HG02642 (cell line): ENCODE measurements at regions not wholly inside any gene's neighbourhood (a gene's known extent, or its start where the extent isn't known, plus 50 kb on each side); places are given as distances from the start of the nearest gene placed in this dataset.

ENCODE experiments used
- ATAC-seq: cut with Tn5 transposase; IDR thresholded peaks from one replicate; pipeline ENCODE4 v1.9.1; 2021; ENCODE audit warnings: mild to moderate bottlenecking; ENCODE audit not compliant: unreplicated experiment, poor library complexity

DNA sequence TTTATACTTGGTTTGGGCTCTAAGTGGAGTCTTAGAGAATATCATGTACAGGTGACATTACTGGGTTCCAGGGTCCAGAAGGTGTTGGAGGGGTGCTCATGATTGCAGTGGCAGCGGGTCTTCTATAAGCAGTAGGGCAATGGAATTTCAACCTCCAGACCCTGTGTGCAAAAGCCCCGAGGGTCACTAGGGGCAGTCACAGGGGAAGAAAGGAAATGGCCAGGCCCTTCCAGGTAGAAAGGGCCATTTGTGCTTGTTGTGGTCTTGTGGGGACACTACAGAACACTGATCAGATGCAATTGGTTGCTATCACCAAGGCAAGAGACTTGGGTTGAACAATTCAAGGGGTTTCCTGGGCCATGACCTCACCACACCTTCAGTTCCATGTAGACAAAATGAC lies 283.4 kb downstream of the GADD45G start:
- ATAC-seq, result no peak

DNA sequence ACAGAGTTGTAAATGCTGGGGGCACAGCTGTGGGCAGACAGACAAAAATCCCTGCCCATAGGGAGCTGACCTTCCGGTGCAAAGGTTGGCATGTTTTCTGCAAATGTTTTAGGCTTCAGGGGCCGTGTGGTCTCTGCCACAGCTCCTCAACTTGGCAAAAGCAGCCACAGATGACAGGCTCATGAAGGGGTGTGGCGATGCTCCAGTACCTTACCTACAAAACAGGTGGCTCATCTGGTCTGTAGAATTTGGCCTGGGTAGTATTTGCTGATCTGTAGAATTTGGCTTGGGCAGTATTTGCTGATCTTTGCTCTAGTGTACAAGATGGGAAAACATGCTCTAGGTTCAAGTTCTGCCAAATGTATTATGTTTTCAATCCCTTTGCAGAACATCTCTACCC lies 283.9 kb downstream of the GADD45G start:
- ATAC-seq, result no peak

DNA sequence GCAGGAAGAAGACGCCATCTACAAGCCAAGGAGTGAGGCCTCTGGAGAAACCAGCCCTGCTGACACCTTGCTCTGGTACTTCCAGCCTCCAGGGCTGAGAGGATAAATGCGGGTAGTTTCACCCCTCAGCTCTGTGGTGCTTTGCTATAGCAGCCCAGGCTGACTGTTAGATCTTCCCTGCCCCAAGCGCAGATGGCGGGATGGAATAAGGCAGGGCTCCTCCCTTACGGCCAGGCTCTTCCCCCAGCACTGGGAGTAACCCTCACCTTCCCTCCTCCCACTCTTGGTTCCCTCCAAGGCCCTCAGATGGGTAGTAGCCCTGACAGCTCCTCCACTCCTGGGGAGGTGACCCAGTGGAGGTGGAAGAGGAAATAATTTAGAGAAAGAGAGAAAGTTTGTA lies 285.1 kb downstream of the GADD45G start:
- no peak for ATAC-seq

- ATAC-seq, result no peak
Measured at GRCh38 chr9:89890326-89890980, 285.6 kb downstream of the GADD45G start.

DNA sequence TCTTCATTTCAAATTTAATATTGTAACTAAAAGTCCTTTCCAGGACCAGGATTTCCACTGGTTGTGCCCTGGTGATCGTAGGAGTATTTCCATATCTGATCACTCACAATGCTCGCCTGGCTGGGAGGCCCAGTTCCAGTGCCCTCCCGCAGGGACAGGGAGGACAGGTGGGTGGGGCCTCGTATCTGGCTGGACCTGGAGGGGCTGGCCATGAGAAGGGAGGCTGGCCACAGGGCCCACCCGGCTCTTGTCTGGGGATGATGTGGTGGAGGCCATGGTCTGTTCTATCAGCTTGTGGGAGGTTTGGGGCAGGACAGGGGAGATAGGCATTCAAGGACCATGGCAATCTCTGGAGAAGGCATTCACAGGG lies 286.4 kb downstream of the GADD45G start:
- ATAC-seq, result no peak

GRCh38 chr9:89891591-89892304 lies 286.9 kb downstream of the GADD45G start:
- ATAC-seq, result no peak

GRCh38 chr9:89892920-89893319 lies 288.1 kb downstream of the GADD45G start:
- no peak for ATAC-seq

- no peak for ATAC-seq
Measured at GRCh38 chr9:89893886-89894285, 289.1 kb downstream of the GADD45G start.

- ATAC-seq, result no peak
Measured at GRCh38 chr9:89896806-89897340, 292.1 kb downstream of the GADD45G start.

DNA sequence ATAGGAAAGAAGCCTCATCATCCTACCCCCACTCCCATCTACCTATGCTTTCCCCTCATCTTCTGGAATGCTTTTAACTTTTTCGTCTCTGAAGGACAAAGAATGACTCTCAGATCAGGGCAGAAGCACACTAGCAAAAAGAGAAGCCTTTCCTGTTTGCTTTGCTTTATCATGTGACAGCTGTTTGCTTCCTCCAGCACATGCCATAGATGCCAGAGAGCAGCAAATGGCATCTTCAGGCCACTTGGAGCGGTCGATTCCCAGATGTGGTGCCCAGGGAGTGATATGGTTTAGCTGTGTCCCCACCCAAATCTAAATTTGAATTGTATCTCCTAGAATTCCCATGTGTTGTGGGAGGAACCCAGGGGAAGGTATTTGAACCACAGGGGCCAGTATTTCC lies 294.8 kb downstream of the GADD45G start:
- no peak for ATAC-seq

DNA sequence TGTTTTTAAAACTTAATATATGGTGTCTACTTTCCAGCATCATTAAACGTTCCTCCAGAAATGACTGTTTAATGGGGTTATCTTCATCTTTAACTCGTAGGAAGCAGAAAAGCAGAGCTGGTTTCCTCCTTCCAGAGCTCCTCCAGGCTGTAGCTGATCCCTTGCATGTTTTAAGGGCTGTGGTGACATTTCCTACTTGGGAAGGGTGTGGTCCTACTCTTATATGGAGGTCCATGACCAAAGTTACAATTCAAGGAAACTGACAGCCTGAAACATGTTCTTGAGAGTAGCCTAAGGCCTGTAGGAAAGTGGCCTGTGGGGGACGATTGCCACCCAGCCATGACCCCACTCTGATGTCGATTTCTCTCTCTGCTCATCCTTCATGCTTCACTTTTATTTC lies 297.1 kb downstream of the GADD45G start:
- no peak for ATAC-seq

GRCh38 chr9:89902450-89903140 lies 297.8 kb downstream of the GADD45G start:
- no peak for ATAC-seq

- no peak for ATAC-seq
Measured at GRCh38 chr9:89903141-89903475, 298.3 kb downstream of the GADD45G start.

DNA sequence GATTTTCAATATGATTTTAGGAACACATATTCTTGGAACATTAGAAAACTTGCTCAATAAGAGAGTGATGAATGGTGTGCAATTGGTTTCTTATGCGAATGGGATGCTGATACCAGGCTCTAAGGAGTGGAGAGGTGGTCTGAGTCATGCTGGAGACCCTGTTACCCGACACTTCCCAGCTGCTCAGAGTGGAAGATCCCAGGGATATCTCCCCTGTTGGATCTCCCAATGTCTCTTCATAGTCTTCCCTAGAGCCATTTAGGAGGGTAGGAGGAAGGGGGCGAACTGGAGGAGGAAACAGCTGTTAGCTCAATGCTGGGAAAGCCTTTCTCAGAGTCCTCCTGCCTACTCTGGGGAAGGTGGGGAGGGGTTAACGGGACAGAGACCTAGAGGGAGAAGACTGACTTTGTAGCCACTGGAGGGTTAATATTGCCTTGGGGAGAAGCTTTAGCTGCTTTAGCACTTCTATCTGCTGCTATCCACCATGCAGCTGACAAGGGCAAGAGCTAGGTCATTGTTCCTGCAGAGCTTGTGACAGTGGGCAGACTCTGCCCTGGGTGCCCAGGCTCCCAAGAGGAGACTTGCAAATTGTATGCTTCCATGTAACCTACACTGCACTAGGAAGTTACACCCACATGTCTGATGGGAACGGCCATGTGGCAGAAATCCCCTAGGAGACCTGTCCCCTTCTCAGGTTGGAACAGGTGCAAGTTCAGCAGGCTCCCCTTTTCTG lies 301.0 kb downstream of the GADD45G start:
- ATAC-seq, result no peak

- no peak for ATAC-seq
Measured at GRCh38 chr9:89911721-89912604, 307.2 kb downstream of the GADD45G start.

GRCh38 chr9:89912605-89912953 lies 307.8 kb downstream of the GADD45G start:
- ATAC-seq, result no peak

- ATAC-seq, result no peak
Measured at GRCh38 chr9:89915187-89915586, 310.4 kb downstream of the GADD45G start.

DNA sequence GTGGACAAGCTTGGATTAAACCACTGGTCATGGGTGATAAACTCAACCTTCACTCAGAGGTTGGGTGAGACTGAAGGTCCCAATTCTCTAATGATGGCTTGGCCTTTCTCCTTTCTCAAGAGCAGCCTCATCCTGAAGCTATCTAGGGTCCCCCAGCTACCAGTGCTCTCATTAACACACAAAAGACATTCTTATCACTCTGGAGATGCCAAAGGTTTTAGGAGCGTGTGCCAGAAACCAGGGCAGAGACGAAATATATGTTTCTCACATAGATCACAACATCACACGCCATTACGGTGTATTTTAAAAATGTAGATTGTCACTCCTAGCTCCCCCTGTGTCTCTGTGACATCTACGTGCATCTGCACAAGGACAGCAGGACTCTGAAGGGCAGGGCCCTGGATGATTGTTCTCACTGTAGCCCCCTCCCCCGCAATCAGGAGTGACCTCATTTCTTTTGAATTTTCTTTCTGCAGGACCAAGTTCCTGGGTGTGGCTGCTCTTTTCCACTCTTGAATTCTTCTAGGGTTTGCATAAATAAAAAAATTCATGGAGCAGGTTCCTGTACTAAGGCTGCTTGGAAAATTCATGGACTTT lies 311.3 kb downstream of the GADD45G start:
- no peak for ATAC-seq

- no peak for ATAC-seq
Measured at GRCh38 chr9:89917861-89918260, 313.0 kb downstream of the GADD45G start.
